ENCODE measurements at regions not wholly inside any gene's neighbourhood (a gene's known extent, or its start where the extent isn't known, plus 50 kb on each side); places are given as distances from the start of the nearest gene placed in this dataset.

DNA sequence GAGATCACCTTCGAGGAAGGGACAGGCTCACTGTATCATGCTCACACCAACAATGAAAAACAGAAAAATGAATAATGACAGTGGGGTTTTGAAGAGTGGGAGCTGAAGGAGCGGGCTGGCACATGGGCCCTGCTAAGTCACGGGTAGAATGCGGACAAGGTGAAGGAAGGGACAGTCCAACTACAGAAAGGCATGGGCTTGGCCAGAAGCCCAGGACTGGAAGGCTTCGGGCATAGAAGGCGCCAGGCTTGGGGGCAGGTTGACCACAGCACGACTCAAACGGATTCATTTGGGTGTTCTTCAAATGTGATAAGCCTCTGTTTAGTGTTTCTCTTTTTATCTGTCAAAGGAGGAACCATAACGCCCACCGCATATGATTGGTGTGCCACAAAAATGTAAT, 509.5 kb downstream of the CCSER2 start:
- no peak for TF ChIP-seq CTCF (conservative IDR thresholded peaks at IDR 0.05; ENCODE audit: low read depth, low read length)
- no peak for TF ChIP-seq EZH2 (IDR thresholded peaks at IDR 0.05; ENCODE audit: borderline replicate concordance, low read depth, low read length, poor library complexity, severe bottlenecking)
